Activated T-cell treated with anti-CD3 and anti-CD28 coated beads, Interleukin-2, amount 50 U/mL, for 24 hours (primary cell): ENCODE measurements at regions not wholly inside any gene's neighbourhood (a gene's known extent, or its start where the extent isn't known, plus 50 kb on each side); places are given as distances from the start of the nearest gene placed in this dataset.

Experiments
- DNase-seq: peaks from one replicate; pipeline ENCODE4 v3.0.0-alpha.2; 2020
- H3K27ac Mint-ChIP-seq: 2 replicates; pipeline ENCODE4 v1.8.0; 2020; ENCODE audit warnings: mild to moderate bottlenecking, mixed read lengths
- H3K27me3 Mint-ChIP-seq: 2 replicates; pipeline ENCODE4 v1.8.0; 2020; ENCODE audit warnings: mixed read lengths
- H3K36me3 Mint-ChIP-seq: 2 replicates; pipeline ENCODE4 v1.8.0; 2020; ENCODE audit warnings: low read depth, mixed read lengths
- H3K4me1 Mint-ChIP-seq: 2 replicates; pipeline ENCODE4 v1.8.0; 2020; ENCODE audit warnings: low read depth, mixed read lengths
- H3K4me3 Mint-ChIP-seq: 2 replicates; pipeline ENCODE4 v1.8.0; 2020; ENCODE audit warnings: mild to moderate bottlenecking, moderate library complexity, mixed read lengths
- H3K9me3 Mint-ChIP-seq: 2 replicates; pipeline ENCODE4 v1.8.0; 2020; ENCODE audit warnings: mixed read lengths

DNA sequence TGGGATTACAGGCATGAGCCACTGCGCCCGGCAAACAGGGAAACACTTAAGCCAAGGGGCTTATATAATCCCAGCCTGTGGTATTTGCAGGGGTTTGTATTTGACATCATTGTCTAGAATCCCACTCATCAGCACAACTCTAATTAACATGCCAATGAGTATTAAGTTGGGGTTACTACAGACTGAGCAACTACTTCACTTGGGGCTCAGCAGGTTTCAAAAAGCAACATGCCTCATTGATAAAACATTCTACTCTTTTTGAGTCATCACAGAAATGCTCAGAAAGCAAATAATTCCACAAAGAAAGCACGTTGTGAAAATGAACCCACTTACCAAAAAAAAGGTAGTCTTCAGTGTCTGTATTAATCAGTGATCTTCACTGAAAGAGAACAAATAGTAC lies 236.9 kb upstream of the CELF2 start:
- Mint-ChIP-seq H3K4me1 (no peaks in the 10 kb centered on the region), H3K4me3 (no peak overlapping the region), H3K36me3 (no peaks in the 10 kb centered on the region), H3K9me3 (no peaks in the 10 kb centered on the region), H3K27me3 (peaks cover 30% of the 10 kb centered on the region), H3K27ac (no peak overlapping the region)
- no peak for DNase-seq

DNA sequence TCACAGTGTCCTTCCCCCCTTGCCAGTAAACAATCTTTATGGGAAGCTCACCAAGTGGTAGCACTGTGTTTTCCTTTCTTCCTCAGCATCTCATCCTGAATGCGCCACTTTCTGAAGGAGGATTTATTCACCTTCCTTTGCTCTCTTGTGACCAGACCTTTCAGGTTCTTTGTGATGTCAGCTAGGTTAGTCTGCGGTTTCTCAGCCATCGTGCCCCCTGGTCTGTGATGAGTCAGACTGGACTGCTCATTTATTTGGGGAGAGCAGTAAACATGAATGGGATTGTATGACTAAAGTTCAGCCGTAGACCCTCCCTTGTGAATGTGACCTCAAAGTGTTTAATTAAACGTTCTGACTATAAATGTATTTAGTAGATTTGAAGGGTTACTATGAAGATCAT lies 235.1 kb upstream of the CELF2 start:
- Mint-ChIP-seq H3K9me3 (no peaks in the 10 kb centered on the region), H3K27me3 (peaks cover 21% of the 10 kb centered on the region), H3K4me3 (no peak overlapping the region), H3K36me3 (no peaks in the 10 kb centered on the region), H3K4me1 (peaks cover 2% of the 10 kb centered on the region), H3K27ac (no peak overlapping the region)
- DNase-seq, result no peak

DNA sequence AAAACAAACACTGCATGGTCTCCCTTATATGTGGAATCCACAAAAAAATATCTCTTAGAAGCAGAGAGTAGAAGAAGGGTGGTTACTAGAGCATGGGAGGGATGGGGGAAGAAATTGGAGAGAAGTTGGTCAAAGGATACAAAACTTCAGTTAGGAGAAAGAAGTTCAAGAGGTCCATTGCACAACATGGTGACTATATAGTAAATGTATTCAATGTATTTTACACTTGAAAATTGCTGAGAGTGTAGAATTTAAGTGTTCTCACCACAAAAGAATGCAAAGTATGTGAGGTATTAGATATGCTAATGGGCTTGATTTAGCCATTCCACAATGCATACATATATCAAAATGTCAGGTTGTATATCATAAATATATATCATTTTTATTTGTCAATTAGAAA lies 232.0 kb upstream of the CELF2 start:
- Mint-ChIP-seq H3K27ac (no peak overlapping the region), H3K4me3 (no peak overlapping the region), H3K9me3 (no peaks in the 10 kb centered on the region), H3K27me3 (peaks cover 12% of the 10 kb centered on the region), H3K36me3 (no peaks in the 10 kb centered on the region), H3K4me1 (peaks cover 2% of the 10 kb centered on the region)
- no peak for DNase-seq

DNA sequence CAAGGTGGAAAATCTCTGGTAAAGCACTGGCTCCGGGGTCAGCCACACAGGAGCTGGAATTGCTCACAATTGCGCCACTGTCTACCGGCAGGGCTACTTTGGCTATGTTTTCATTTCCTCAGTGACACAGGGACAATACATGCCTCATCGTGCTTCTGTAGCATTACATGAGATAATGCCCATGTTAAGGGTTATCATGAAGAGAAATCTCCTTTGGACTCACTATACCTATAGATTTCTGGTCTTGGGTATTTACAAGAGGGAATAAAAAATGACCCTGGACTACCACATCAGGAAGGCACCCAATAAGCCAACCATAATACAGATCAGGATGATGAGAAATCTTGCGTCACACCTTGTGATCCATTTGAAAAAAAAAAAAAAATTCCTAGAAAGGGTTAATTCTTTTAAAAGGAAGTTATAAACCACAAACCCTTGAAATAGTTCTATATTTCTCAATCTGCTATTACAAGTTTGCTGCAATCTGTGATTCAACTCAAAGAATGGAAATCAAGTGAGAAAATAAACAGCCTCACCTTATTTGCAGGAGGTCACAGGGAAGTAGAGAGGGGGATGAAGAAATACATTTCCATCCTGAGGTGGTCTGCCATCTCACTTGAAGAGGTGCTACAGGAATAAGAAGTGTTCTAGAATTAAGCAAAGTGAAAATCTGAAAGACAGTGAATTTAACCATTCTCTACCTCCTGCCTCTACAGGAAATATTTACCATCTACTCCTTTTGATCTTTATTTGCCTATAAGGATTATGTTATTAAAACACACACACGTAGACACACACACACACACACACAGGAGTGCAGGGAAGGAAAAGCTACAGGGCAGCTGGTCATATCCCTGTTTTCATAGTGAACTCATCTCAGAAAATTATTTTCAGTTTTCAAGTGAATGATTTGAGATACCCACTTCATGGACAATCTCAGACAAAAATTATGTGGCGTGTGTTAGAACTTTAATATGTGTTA lies 231.3 kb upstream of the CELF2 start:
- Mint-ChIP-seq H3K27ac (no peak overlapping the region), H3K4me3 (no peak overlapping the region), H3K9me3 (no peaks in the 10 kb centered on the region), H3K27me3 (peaks cover 12% of the 10 kb centered on the region), H3K4me1 (peaks cover 2% of the 10 kb centered on the region), H3K36me3 (no peaks in the 10 kb centered on the region)
- no peak for DNase-seq

DNA sequence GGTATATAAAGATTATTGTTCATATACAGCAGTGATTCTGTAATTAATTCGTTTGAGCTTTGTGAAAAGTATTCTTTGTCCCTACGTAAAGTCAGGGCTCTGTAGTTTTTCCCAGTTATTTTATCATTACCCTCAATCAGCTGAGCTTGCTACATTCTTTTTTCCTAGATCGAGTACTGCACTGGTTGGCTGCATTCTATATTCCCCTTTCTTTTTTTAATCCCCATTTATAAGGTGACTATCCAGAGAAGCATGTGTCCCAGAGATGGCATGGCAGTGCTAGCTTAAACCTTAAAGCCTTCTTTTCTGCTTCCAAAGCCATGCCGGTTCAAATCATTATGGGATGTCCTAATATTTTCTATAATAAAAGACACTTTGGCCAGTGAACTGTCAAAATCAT lies 230.1 kb upstream of the CELF2 start:
- DNase-seq, result no peak
- Mint-ChIP-seq H3K27ac (no peak overlapping the region), H3K4me3 (no peak overlapping the region), H3K36me3 (no peaks in the 10 kb centered on the region), H3K9me3 (no peaks in the 10 kb centered on the region), H3K27me3 (peaks cover 18% of the 10 kb centered on the region), H3K4me1 (peaks cover 2% of the 10 kb centered on the region)

DNA sequence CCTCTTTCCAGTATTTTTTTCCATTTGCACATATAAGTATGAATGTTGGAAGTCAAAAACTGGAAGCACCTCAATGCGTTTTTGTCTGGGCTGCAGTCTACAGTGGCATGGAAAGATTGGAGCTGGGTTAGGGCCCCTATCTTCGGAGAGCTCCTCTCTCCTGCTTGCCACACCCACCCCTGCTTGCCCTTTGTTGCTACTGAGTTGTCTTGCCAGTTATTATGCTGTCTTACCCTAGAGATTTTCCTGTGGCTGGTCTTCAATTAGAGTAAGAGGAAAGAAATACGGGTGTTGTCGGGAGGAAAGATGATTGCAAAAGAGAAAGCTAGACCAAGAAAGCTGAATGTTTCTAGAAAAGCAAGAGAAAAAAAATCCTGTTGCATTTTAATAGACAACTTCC lies 228.9 kb upstream of the CELF2 start:
- H3K4me1 Mint-ChIP-seq, result peaks cover 2% of the 10 kb centered on the region
- H3K27me3 Mint-ChIP-seq, result peaks cover 16% of the 10 kb centered on the region
- H3K36me3 Mint-ChIP-seq, result no peaks in the 10 kb centered on the region
- no peak for DNase-seq
- no peak overlapping the region for H3K4me3 Mint-ChIP-seq
- no peak overlapping the region for H3K27ac Mint-ChIP-seq
- no peaks in the 10 kb centered on the region for H3K9me3 Mint-ChIP-seq

DNA sequence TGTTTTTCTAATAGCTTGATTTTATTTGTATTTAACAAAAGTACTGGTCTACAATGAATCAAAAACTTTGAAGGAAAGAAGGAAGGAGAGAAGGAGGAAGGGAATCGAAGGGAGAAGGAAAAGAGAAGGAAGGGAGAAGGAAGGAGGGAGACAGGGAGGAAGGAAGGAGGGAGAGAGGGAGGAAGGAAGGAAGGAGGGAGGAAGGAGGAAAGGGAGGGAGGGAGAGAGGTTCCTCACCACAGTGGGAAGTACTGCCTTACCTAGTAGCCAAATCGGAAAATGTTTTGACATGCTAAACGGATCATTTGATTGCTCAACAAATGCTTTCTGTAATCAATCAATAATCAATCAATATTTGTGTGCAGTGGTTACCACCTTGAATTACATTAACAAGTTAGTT lies 225.8 kb upstream of the CELF2 start:
- H3K27me3 Mint-ChIP-seq, result peaks cover 25% of the 10 kb centered on the region
- H3K9me3 Mint-ChIP-seq, result no peaks in the 10 kb centered on the region
- no peak overlapping the region for H3K27ac Mint-ChIP-seq
- DNase-seq, result no peak
- H3K36me3 Mint-ChIP-seq, result no peaks in the 10 kb centered on the region
- H3K4me3 Mint-ChIP-seq, result no peak overlapping the region
- H3K4me1 Mint-ChIP-seq, result no peaks in the 10 kb centered on the region

DNA sequence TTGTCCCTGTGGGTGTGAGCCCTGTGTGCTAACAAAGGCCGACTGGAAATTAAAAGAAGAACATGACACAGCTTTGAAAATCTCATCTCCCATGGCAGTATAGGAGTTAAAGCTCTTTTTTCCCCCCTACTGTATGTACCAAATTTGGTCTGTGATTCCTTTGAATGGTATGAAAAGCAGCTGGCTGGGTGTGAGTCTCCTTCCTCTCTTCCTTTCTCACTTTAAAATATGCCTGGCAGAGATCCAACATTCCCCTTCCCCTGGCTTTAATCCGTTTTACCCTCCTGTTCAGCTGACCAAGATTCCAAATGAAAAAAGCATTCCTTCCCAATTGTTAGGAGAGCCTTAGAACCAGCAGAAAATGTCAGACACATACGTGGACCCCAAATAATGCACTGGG lies 225.0 kb upstream of the CELF2 start:
- no peak for DNase-seq
- H3K27ac Mint-ChIP-seq, result no peak overlapping the region
- H3K27me3 Mint-ChIP-seq, result peaks cover 32% of the 10 kb centered on the region
- H3K36me3 Mint-ChIP-seq, result no peaks in the 10 kb centered on the region
- no peaks in the 10 kb centered on the region for H3K9me3 Mint-ChIP-seq
- H3K4me3 Mint-ChIP-seq, result no peak overlapping the region
- H3K4me1 Mint-ChIP-seq, result no peaks in the 10 kb centered on the region

DNA sequence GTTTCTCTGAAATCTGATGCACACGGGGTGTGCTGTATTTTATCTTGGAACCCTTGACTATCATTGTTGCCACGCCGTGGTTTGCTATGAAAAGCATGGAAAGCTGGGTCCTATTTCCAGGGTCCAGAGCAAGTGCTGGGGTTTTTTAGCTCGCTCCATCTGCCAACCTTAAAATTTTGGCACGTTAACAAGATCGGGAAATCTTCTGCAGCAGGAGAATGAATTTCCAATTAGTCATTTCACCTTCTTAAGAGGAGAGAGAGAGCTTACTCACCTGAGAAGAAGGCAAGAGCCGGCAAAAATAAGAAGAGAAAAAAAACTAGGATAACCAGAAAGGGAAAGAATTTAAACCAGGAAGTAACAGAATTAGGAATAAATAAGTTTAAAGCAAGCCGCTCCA lies 223.6 kb upstream of the CELF2 start:
- Mint-ChIP-seq H3K27ac (no peak overlapping the region), H3K4me3 (no peak overlapping the region), H3K4me1 (no peaks in the 10 kb centered on the region), H3K9me3 (no peaks in the 10 kb centered on the region), H3K27me3 (peaks cover 44% of the 10 kb centered on the region), H3K36me3 (no peaks in the 10 kb centered on the region)
- no peak for DNase-seq

DNA sequence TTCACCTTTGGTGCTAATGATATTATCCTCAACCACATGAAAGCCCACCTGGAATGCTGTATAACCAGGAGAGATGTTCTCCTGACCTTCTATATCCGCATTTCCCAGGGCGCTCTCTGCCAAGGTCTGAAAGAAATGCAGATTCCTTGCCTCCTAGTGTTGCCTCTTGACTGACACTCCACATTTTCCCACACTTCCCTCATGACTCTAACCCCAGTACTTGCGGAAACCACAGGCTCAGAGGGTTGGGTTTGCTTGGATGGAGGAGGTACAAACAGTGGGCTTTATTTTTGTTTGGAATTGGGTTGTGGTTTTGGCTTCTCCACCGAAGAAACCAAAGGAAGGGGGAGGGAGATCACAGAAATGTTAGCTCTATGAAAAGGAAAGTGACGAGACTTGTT lies 222.9 kb upstream of the CELF2 start:
- no peak overlapping the region for H3K4me3 Mint-ChIP-seq
- no peaks in the 10 kb centered on the region for H3K4me1 Mint-ChIP-seq
- no peaks in the 10 kb centered on the region for H3K9me3 Mint-ChIP-seq
- no peak overlapping the region for H3K27ac Mint-ChIP-seq
- H3K27me3 Mint-ChIP-seq, result peaks cover 47% of the 10 kb centered on the region
- H3K36me3 Mint-ChIP-seq, result no peaks in the 10 kb centered on the region
- DNase-seq, result no peak

DNA sequence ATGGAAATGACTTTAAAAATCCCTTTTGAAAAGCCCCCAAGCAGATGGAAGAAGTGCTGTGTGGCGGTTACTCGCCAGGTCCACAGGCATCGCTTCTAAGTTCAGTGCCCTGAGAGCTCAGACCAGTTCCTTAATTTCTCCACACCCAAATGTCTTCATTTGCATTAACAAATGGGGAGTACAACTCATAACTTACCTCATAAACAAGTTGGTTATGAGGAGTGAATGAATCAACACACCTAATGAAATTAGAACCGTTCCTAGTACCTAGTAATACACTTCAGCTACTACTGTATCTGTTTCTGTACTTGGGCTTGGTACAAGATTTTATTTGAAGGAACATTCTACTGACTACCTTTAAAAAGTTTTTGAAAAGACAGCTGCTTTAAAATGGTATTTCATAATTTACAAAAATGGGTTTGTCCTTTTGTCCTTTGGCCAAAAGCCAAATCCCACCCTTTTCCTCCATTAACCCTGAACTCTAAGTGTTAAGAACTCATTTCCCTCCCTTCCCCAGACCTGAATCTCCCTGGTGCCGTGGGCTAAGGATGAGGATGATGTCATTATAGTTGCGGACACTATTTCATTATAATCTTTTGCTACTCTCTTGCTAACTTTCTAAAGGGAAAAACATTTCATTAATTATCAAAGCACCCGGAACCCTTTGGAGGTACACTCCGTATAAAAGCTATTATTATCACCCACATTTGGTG lies 221.5 kb upstream of the CELF2 start:
- Mint-ChIP-seq H3K27ac (no peak overlapping the region), H3K27me3 (peaks cover 48% of the 10 kb centered on the region), H3K4me1 (no peaks in the 10 kb centered on the region), H3K9me3 (no peaks in the 10 kb centered on the region), H3K4me3 (no peak overlapping the region), H3K36me3 (no peaks in the 10 kb centered on the region)
- no peak for DNase-seq

DNA sequence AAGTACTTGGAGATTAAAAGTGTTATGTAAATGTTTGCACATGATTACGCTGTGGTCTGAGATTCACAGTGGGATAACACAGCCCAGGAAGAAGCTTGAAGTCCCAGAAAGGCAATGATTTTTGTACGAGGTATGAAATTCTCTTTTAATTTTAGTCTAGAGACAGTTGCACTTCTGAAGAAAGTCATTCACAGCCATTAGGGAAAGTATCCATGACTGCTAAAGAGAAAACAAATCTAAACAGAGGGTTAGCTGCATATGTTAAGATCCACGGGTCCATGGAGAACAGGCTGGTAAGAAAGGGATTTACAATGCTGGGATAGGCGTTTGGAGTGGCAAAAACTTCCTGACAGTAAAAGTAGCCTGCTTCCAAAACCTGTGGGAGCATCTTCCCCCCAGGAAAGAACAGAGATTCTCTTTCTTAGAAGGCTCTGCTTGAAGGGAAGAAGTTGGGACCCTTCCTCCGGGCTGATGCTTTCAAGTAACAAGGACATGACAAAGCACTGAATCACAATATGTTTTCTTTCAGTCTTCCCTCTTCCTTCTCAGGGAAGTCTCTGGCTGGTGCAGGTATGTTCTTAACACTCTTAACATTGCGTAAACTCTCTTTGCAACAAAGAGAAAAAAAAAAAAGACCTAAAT lies 220.8 kb upstream of the CELF2 start:
- Mint-ChIP-seq H3K36me3 (no peaks in the 10 kb centered on the region), H3K27ac (no peak overlapping the region), H3K9me3 (peaks cover 2% of the 10 kb centered on the region), H3K27me3 (peaks cover 52% of the 10 kb centered on the region), H3K4me1 (no peaks in the 10 kb centered on the region), H3K4me3 (no peak overlapping the region)
- no peak for DNase-seq

DNA sequence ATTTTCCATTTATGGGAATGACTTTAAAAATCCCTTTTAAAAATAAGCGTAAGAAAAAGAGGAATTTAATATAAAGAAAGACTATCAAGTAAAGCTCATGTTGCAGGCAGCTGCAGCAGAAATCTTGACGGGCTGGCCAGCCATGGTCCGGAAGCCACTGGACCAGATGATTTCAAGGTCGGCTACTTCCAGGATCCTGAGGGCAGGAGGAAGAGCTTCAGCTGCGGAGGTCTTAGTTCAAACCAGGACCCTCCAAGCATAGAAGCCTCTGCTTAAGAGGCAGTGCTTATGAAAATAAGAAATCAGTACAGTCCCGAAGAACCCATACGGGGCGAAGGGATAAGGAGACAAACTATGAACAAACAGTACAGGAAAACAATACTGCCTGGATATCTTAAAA lies 220.2 kb upstream of the CELF2 start:
- Mint-ChIP-seq H3K4me1 (no peaks in the 10 kb centered on the region), H3K27ac (no peak overlapping the region), H3K27me3 (peaks cover 48% of the 10 kb centered on the region), H3K9me3 (peaks cover 3% of the 10 kb centered on the region), H3K36me3 (no peaks in the 10 kb centered on the region), H3K4me3 (no peak overlapping the region)
- no peak for DNase-seq

DNA sequence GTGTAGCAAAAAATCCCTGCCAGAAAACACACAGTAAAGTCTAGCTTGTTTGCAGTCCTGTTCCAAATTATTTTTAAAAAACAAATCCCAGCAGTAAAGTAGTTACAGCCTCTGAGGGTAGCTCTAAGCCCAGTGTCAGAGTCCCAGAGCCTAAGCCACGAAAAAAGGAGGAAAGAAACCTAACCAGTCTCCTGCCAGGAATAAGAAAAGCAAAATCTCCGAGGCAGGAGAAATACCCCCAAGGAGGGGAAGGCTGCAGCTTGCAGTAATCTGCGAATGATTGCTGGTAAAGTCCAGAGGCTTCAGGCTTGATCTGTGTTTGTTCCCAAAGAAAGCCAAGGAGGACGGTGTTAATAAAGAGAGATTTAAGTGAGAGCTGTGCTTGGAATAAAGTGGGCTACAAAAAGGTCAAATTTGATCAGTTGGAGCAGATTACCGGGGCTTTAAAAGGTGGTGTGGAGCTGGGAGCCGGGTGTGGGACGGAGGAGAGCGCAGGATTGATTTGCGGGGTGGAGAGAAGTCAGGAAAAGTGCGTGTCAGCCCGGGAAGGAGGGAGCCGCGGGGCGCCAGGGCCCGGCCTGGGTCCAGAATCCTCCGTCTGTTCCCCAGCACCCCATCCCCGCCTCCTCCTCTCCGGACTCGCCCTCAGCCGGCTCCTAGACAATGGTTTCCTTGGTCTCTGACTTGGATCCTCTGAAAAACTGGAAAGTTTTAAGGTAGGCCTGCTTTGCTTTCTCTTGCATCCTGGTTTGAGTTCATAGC lies 219.4 kb upstream of the CELF2 start:
- Mint-ChIP-seq H3K36me3 (no peaks in the 10 kb centered on the region), H3K27me3 (peaks cover 46% of the 10 kb centered on the region), H3K27ac (no peak overlapping the region), H3K4me1 (no peaks in the 10 kb centered on the region), H3K4me3 (no peak overlapping the region), H3K9me3 (peaks cover 3% of the 10 kb centered on the region)
- DNase-seq, result no peak
